Fibroblast of the aortic adventitia (primary cell): ENCODE measurements at regions not wholly inside any gene's neighbourhood (a gene's known extent, or its start where the extent isn't known, plus 50 kb on each side); places are given as distances from the start of the nearest gene placed in this dataset.
A peak's percentile ranks its signal among the peaks of the same experiment; 100 is the strongest.

ENCODE experiments used
- DNase-seq: peaks from one replicate; pipeline ENCODE4 v3.0.0-alpha.2; 2010; ENCODE audit warnings: low read depth
- H3K4me3 ChIP-seq: 2 replicates; pipeline ENCODE4 v1.5.1; 2011; ENCODE audit warnings: low read depth, mild to moderate bottlenecking, control low read depth, low read length, moderate library complexity
- CTCF ChIP-seq: IDR thresholded peaks from 2 replicates; pipeline ENCODE4 v1.5.1; 2011; ENCODE audit warnings: mild to moderate bottlenecking, low read length, control low read depth, inconsistent platforms; ENCODE audit not compliant: insufficient read depth

GRCh38 chr2:15747603-15748471 lies 156.2 kb downstream of the DDX1 start:
- no peak for DNase-seq
- no peak for TF ChIP-seq CTCF
- no peak overlapping the region for H3K4me3 ChIP-seq

- DNase-seq: no peak
- H3K4me3 ChIP-seq: no peak overlapping the region
- no peak for TF ChIP-seq CTCF
These were observed 157.2 kb downstream of the DDX1 start for GRCh38 chr2:15748736-15749323.

- TF ChIP-seq CTCF: no peak
- no peak overlapping the region for H3K4me3 ChIP-seq
- peak; percentile 8 for DNase-seq
These were observed 158.1 kb downstream of the DDX1 start for GRCh38 chr2:15749460-15750432.

GRCh38 chr2:15750433-15750814 lies 158.8 kb downstream of the DDX1 start:
- no peak overlapping the region for H3K4me3 ChIP-seq
- no peak for TF ChIP-seq CTCF
- DNase-seq: no peak

GRCh38 chr2:15750822-15751329 lies 159.2 kb downstream of the DDX1 start:
- H3K4me3 ChIP-seq: no peak overlapping the region
- DNase-seq: no peak
- no peak for TF ChIP-seq CTCF

GRCh38 chr2:15751477-15751876 lies 159.8 kb downstream of the DDX1 start:
- no peak overlapping the region for H3K4me3 ChIP-seq
- TF ChIP-seq CTCF: no peak
- DNase-seq: no peak
